ENCODE measurements at regions not wholly inside any gene's neighbourhood (a gene's known extent, or its start where the extent isn't known, plus 50 kb on each side); places are given as distances from the start of the nearest gene placed in this dataset.

- in situ Hi-C loops (cut with MboI): no loop called here
- Histone ChIP-seq H3K27me3 (replicated peaks; ENCODE audit: insufficient read depth) (no peaks in the 10 kb centered on the region), H2AFZ (no peak overlapping the region), H3K9me2 (ENCODE audit: insufficient read depth) (no peaks in the 10 kb centered on the region), H3F3A (ENCODE audit: insufficient read depth) (no peaks in the 10 kb centered on the region), H3K36me3 (ENCODE audit: low read depth) (no peaks in the 10 kb centered on the region), H3K4me2 (ENCODE audit: unreplicated experiment) (no peak overlapping the region), H3K27ac (no peak overlapping the region), H4K20me1 (ENCODE audit: insufficient read depth) (no peaks in the 10 kb centered on the region), H3K4me3 (no peak overlapping the region), H3K4me1 (ENCODE audit: insufficient read depth) (no peaks in the 10 kb centered on the region; the same call in 1 of the 2 replicates), H3K9me3 (ENCODE audit: low read depth) (no peaks in the 10 kb centered on the region), H3K9ac (no peak overlapping the region), H3K79me2 (ENCODE audit: insufficient read depth) (no peaks in the 10 kb centered on the region)
- no peak for DNase-seq
- no peak for TF ChIP-seq EZH2 (IDR thresholded peaks at IDR 0.05; ENCODE audit: insufficient read depth, poor library complexity, severe bottlenecking)
- TF ChIP-seq EZH2phosphoT487 (IDR thresholded peaks at IDR 0.05; ENCODE audit: insufficient read depth, low read depth): no peak
- 29 to 35% methylated on average over 7 of the region's 7 CpGs for WGBS, 2 experiments (ENCODE audit: low coverage in 1 of 2, low lambda C conversion rate in 2 of 2, missing lambda C conversion rate in 2 of 2)
Measured at GRCh38 chr4:152211936-152212653, 323.8 kb downstream of the FBXW7 start.

GRCh38 chr4:152209772-152210493 is 326.0 kb downstream of the FBXW7 start:
- Histone ChIP-seq H3K27ac (no peak overlapping the region), H3K9me2 (ENCODE audit: insufficient read depth) (no peaks in the 10 kb centered on the region), H3K4me1 (ENCODE audit: insufficient read depth) (no peaks in the 10 kb centered on the region; the same call in 1 of the 2 replicates), H3K9ac (no peak overlapping the region), H3K4me2 (ENCODE audit: unreplicated experiment) (no peak overlapping the region), H3F3A (ENCODE audit: insufficient read depth) (no peaks in the 10 kb centered on the region), H3K36me3 (ENCODE audit: low read depth) (no peaks in the 10 kb centered on the region), H4K20me1 (ENCODE audit: insufficient read depth) (no peaks in the 10 kb centered on the region), H2AFZ (no peak overlapping the region), H3K27me3 (replicated peaks; ENCODE audit: insufficient read depth) (no peaks in the 10 kb centered on the region), H3K79me2 (ENCODE audit: insufficient read depth) (no peaks in the 10 kb centered on the region), H3K9me3 (ENCODE audit: low read depth) (no peaks in the 10 kb centered on the region), H3K4me3 (no peak overlapping the region)
- no peak for DNase-seq
- in situ Hi-C loops (cut with MboI): no loop called here
- WGBS, 2 experiments (ENCODE audit: low coverage in 1 of 2, low lambda C conversion rate in 2 of 2, missing lambda C conversion rate in 2 of 2): 67 to 69% methylated on average over 4 of the region's 4 CpGs
- TF ChIP-seq EZH2 (IDR thresholded peaks at IDR 0.05; ENCODE audit: insufficient read depth, poor library complexity, severe bottlenecking) (no peak), EZH2phosphoT487 (IDR thresholded peaks at IDR 0.05; ENCODE audit: insufficient read depth, low read depth) (no peak)

GRCh38 chr4:152207378-152207720 is 328.5 kb downstream of the FBXW7 start:
- no peak overlapping the region for H3K4me2 ChIP-seq (ENCODE audit: unreplicated experiment)

GRCh38 chr4:152206646-152207377 is 329.1 kb downstream of the FBXW7 start:
- Histone ChIP-seq H3K4me1 (ENCODE audit: insufficient read depth) (no peaks in the 10 kb centered on the region; the same call in 1 of the 2 replicates), H2AFZ (no peak overlapping the region), H3K9me2 (ENCODE audit: insufficient read depth) (no peaks in the 10 kb centered on the region), H3K9me3 (ENCODE audit: low read depth) (no peaks in the 10 kb centered on the region), H3K27me3 (replicated peaks; ENCODE audit: insufficient read depth) (no peaks in the 10 kb centered on the region), H3K9ac (no peak overlapping the region), H3K27ac (no peak overlapping the region), H3K4me2 (ENCODE audit: unreplicated experiment) (no peak overlapping the region), H3K4me3 (no peak overlapping the region), H3K36me3 (ENCODE audit: low read depth) (no peaks in the 10 kb centered on the region), H4K20me1 (ENCODE audit: insufficient read depth) (no peaks in the 10 kb centered on the region), H3F3A (ENCODE audit: insufficient read depth) (no peaks in the 10 kb centered on the region), H3K79me2 (ENCODE audit: insufficient read depth) (no peaks in the 10 kb centered on the region)
- TF ChIP-seq EZH2 (IDR thresholded peaks at IDR 0.05; ENCODE audit: insufficient read depth, poor library complexity, severe bottlenecking): no peak
- no peak for TF ChIP-seq EZH2phosphoT487 (IDR thresholded peaks at IDR 0.05; ENCODE audit: insufficient read depth, low read depth)
- DNase-seq: no peak
- in situ Hi-C loops (cut with MboI): no loop called here
- 89% methylated on average over 8 of the region's 8 CpGs for WGBS, 2 experiments (ENCODE audit: low coverage in 1 of 2, low lambda C conversion rate in 2 of 2, missing lambda C conversion rate in 2 of 2)

More at GRCh38 chr4:152207378-152207720, 328.5 kb downstream of the FBXW7 start:
- Histone ChIP-seq H3K27ac (no peak overlapping the region), H3F3A (ENCODE audit: insufficient read depth) (no peaks in the 10 kb centered on the region), H3K36me3 (ENCODE audit: low read depth) (no peaks in the 10 kb centered on the region), H3K9ac (no peak overlapping the region), H4K20me1 (ENCODE audit: insufficient read depth) (no peaks in the 10 kb centered on the region), H3K27me3 (replicated peaks; ENCODE audit: insufficient read depth) (no peaks in the 10 kb centered on the region), H3K4me3 (no peak overlapping the region), H3K9me2 (ENCODE audit: insufficient read depth) (no peaks in the 10 kb centered on the region), H2AFZ (no peak overlapping the region), H3K79me2 (ENCODE audit: insufficient read depth) (no peaks in the 10 kb centered on the region), H3K9me3 (ENCODE audit: low read depth) (no peaks in the 10 kb centered on the region), H3K4me1 (ENCODE audit: insufficient read depth) (no peaks in the 10 kb centered on the region; the same call in 1 of the 2 replicates)
- in situ Hi-C loops (cut with MboI): no loop called here
- no peak for DNase-seq
- 90 to 95% methylated on average over 2 of the region's 2 CpGs for WGBS, 2 experiments (ENCODE audit: low coverage in 1 of 2, low lambda C conversion rate in 2 of 2, missing lambda C conversion rate in 2 of 2)
- TF ChIP-seq EZH2 (IDR thresholded peaks at IDR 0.05; ENCODE audit: insufficient read depth, poor library complexity, severe bottlenecking) (no peak), EZH2phosphoT487 (IDR thresholded peaks at IDR 0.05; ENCODE audit: insufficient read depth, low read depth) (no peak)

Data from GM23248 (cell line).